WERI-Rb-1 (cell line): ENCODE measurements at regions not wholly inside any gene's neighbourhood (a gene's known extent, or its start where the extent isn't known, plus 50 kb on each side); places are given as distances from the start of the nearest gene placed in this dataset.

ENCODE experiments used
- DNase-seq: peaks from one replicate; pipeline ENCODE4 v3.0.0-alpha.2; 2020
- H3K27ac ChIP-seq: fragments of 250-450 bp; sonication (Bioruptor Pico); 2 replicates; pipeline ENCODE4 v1.5.1; 2020; ENCODE audit warnings: mild to moderate bottlenecking, moderate library complexity
- H3K27me3 ChIP-seq: fragments of 250-450 bp; sonication (Bioruptor Pico); 2 replicates; pipeline ENCODE4 v1.5.1; 2021; ENCODE audit warnings: mild to moderate bottlenecking, low read depth, moderate library complexity; ENCODE audit not compliant: insufficient read depth, severe bottlenecking
- H3K36me3 ChIP-seq: fragments of 250-450 bp; sonication (Bioruptor Pico); 2 replicates; pipeline ENCODE4 v1.5.1; 2020; ENCODE audit warnings: mild to moderate bottlenecking, moderate library complexity
- H3K4me3 ChIP-seq: 2 replicates; pipeline ENCODE4 v1.5.1; 2011; ENCODE audit warnings: low read depth, mild to moderate bottlenecking, control low read depth, low read length
- H3K9me3 ChIP-seq: fragments of 250-450 bp; sonication (Bioruptor Pico); 2 replicates; pipeline ENCODE4 v1.5.1; 2021; ENCODE audit warnings: mild to moderate bottlenecking, moderate library complexity; ENCODE audit not compliant: severe bottlenecking
- TF ChIP-seq, protein P1 (sequence below): IDR thresholded peaks from 2 replicates; pipeline ENCODE4 v1.5.1; 2011; ENCODE audit warnings: low read depth, mild to moderate bottlenecking, control low read depth, inconsistent platforms, low read length

DNA sequence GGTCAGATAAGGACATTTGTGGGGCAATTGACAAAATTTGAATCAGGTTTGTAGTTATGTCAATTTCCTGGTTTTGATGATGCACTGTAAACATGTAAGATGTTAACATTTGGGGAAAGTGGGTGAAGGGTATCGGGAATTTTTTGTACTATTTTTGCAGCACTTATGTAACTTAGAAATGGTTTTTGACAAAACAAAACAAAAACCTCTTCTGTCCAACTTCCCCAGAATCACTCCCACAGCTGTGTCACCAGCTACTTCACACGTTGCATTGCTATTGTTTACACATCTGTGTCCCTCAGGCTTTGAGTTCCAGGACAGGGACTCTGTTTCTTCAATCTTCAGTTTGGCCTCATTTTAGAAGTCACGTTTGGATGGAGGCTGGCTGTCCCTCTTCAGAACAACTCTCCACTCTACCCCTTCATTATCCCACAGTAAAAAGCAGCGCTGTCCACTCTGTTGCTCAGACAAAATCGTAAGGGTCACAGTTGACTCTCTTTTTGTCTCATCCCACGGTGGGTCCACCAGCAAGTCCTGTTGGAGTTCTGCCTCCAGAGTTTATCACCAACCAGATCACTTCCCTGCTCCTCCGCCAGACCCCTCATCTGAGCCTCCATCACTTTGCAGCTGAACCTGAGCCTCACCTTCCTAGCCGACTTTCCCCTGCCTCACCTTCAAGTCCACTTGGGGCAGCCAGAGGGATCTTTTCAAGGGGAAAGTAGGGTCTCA, 63.2 kb downstream of the NENF start:
- Histone ChIP-seq H3K4me3 (no peak overlapping the region), H3K36me3 (no peaks in the 10 kb centered on the region), H3K27ac (no peak overlapping the region), H3K9me3 (no peaks in the 10 kb centered on the region), H3K27me3 (no peaks in the 10 kb centered on the region)
- TF ChIP-seq, protein P1, sequence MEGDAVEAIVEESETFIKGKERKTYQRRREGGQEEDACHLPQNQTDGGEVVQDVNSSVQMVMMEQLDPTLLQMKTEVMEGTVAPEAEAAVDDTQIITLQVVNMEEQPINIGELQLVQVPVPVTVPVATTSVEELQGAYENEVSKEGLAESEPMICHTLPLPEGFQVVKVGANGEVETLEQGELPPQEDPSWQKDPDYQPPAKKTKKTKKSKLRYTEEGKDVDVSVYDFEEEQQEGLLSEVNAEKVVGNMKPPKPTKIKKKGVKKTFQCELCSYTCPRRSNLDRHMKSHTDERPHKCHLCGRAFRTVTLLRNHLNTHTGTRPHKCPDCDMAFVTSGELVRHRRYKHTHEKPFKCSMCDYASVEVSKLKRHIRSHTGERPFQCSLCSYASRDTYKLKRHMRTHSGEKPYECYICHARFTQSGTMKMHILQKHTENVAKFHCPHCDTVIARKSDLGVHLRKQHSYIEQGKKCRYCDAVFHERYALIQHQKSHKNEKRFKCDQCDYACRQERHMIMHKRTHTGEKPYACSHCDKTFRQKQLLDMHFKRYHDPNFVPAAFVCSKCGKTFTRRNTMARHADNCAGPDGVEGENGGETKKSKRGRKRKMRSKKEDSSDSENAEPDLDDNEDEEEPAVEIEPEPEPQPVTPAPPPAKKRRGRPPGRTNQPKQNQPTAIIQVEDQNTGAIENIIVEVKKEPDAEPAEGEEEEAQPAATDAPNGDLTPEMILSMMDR = no peak
- no peak for DNase-seq

DNA sequence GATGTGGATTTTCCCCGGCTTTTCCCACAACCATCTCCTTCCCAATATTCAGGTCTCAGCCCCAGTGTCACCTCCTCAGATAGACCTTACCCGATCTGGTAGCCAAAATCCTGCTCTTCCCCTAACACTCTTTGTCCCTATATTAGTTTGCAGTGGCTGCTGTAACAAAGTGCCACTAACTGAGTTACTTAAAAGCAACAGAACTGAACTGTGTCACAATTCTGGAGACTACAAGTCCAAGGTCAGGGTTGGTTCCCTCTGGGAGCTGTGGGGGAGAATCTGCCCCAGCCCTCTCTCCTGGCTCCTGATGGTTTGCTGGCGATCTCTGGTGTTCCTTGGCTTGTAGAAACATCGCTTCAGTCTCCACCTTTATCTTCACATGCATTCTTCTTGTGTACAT, 64.0 kb downstream of the NENF start:
- TF ChIP-seq, protein P1 = no peak

GRCh38 chr1:212497553-212497952, 64.8 kb downstream of the NENF start:
- peaks cover 7% of the 10 kb centered on the region for H3K9me3 ChIP-seq
- no peaks in the 10 kb centered on the region for H3K36me3 ChIP-seq
- H3K4me3 ChIP-seq = no peak overlapping the region
- H3K27ac ChIP-seq = no peak overlapping the region
- H3K27me3 ChIP-seq = no peaks in the 10 kb centered on the region
- DNase-seq = no peak
- TF ChIP-seq, protein P1 = no peak

More for the DNA sequence above, 64.0 kb downstream of the NENF start:
- Histone ChIP-seq H3K27ac (no peak overlapping the region), H3K9me3 (peaks cover 6% of the 10 kb centered on the region), H3K36me3 (no peaks in the 10 kb centered on the region), H3K4me3 (no peak overlapping the region), H3K27me3 (no peaks in the 10 kb centered on the region)
- DNase-seq = no peak

DNA sequence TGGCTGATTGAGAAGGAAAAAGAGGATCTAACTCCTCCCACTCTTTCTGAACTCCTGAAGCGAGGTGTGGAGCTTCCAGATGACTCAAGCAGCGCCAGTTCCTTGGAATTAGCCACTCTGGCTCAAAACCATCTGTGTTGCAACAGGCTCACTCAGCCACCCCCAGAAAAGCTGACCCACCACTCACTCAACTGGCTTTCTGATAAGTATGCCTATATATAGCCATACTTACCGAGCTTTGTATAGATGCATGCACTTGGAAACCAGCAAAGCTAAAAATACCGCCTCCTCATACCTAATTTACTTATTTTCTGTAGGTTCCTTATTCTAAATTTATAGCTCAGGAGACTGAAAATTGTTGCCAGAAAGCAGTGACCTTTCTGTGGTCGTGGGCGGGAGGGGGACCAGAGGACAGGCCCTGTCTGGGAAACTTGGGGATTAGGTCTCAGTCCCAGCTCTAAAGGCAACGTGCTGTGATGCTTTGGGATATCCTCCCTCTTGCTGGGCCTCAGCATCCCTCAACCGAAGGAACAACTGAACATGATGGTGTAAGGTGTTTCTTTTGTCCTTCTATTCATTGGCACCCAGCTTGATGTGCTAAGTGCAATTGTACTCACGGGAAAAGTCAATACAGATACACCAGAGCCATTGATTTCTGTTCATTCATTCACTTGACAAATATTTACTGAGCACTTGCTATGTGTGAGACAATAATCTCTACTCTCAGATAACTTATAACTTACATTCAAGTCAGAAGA, 65.7 kb downstream of the NENF start:
- Histone ChIP-seq H3K27me3 (no peaks in the 10 kb centered on the region), H3K36me3 (no peaks in the 10 kb centered on the region), H3K27ac (no peak overlapping the region), H3K4me3 (no peak overlapping the region), H3K9me3 (peaks cover 7% of the 10 kb centered on the region)
- TF ChIP-seq, protein P1 = no peak
- no peak for DNase-seq

DNA sequence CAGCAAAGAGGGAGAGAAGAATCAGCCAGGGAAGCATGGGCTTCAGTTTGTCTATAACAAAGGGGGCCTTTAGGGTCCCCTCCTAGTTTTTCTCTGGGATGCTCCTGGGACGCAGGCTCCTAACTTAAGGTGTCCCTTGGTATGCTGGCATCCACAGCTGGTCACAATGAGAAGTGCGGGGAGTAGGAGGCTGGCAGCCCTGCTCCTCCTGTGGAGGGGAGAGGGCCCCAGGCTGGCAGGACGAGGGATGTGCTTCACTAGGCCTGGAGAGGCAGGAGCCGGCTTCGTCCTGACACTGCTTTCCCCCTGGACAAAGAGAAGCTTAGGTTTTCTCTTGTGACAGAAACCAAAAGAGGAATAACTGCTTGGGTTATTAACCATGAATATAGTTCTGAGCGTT, 67.6 kb downstream of the NENF start:
- H3K27me3 ChIP-seq = no peaks in the 10 kb centered on the region
- TF ChIP-seq, protein P1 = no peak
- no peak overlapping the region for H3K27ac ChIP-seq
- no peaks in the 10 kb centered on the region for H3K36me3 ChIP-seq
- no peak for DNase-seq
- H3K9me3 ChIP-seq = peaks cover 7% of the 10 kb centered on the region
- H3K4me3 ChIP-seq = no peak overlapping the region
